HEK293T (cell line): ENCODE measurements at regions not wholly inside any gene's neighbourhood (a gene's known extent, or its start where the extent isn't known, plus 50 kb on each side); places are given as distances from the start of the nearest gene placed in this dataset.

Source experiments
- CTBP1 ChIP-seq: fragments of 450-650 bp; IDR thresholded peaks from 2 replicates; pipeline ENCODE4 v1.6.1; 2016; ENCODE audit warnings: borderline replicate concordance
- HDGF ChIP-seq: fragments of 450-650 bp; IDR thresholded peaks from 2 replicates; pipeline ENCODE4 v1.6.1; 2017; ENCODE audit warnings: antibody characterized with exemption, borderline replicate concordance
- SP1 ChIP-seq: fragments of 450-650 bp; IDR thresholded peaks from 2 replicates; pipeline ENCODE4 v1.6.1; 2017
- TF ChIP-seq, protein P1 (sequence below): fragments of 450-650 bp; IDR thresholded peaks from 2 replicates; pipeline ENCODE4 v1.6.1; 2016

DNA sequence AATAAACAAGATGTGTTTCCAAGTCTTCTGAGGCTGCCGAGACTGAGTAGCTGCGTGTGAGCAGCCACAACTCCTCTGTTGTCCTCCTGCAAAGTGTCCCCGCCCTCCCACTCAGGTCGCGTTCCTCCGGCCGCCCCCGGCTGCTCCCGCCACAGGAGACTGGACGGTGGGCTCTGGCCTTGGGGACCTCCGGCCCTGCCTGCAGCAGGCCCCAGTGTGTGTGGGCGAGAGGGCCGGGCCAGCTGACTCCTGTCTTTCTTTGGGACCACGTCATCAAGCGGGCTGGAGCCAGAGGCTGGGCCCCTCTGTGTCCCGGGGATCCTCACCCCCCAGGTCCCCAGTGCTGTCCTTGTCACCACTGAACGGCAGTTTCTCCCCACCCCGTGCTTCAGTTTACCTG, 175.3 kb downstream of the NPIPB11 start:
- TF ChIP-seq SP1 = no peak
- TF ChIP-seq, protein P1, sequence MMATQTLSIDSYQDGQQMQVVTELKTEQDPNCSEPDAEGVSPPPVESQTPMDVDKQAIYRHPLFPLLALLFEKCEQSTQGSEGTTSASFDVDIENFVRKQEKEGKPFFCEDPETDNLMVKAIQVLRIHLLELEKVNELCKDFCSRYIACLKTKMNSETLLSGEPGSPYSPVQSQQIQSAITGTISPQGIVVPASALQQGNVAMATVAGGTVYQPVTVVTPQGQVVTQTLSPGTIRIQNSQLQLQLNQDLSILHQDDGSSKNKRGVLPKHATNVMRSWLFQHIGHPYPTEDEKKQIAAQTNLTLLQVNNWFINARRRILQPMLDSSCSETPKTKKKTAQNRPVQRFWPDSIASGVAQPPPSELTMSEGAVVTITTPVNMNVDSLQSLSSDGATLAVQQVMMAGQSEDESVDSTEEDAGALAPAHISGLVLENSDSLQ = no peak
- no peak for TF ChIP-seq HDGF
- no peak for TF ChIP-seq CTBP1
